ENCODE measurements at regions not wholly inside any gene's neighbourhood (a gene's known extent, or its start where the extent isn't known, plus 50 kb on each side); places are given as distances from the start of the nearest gene placed in this dataset.
"Not testable (repeated sequence)": the region's sequence is repeated elsewhere in the genome, so short reads cannot be mapped to it uniquely, and the experiment has no call there.

- DNase-seq (ENCODE audit: low read depth, low spot score), result no peak
- RAD21 ChIA-PET (ENCODE audit: low non-redundant PET in 1 of 2, low total read pairs in 2 of 2, uncharacterized antibody in 2 of 2, unreplicated experiment in 2 of 2), result no interaction called here
- Histone ChIP-seq H2AFZ (ENCODE audit: low read depth, low read length, poor library complexity, severe bottlenecking) (no peak overlapping the region), H3K27me3 (ENCODE audit: insufficient read depth, low read length) (no peaks in the 10 kb centered on the region), H3K4me1 (ENCODE audit: control insufficient read depth in 1 of 2, insufficient read depth in 2 of 2, low read length in 2 of 2) (no peaks in the 10 kb centered on the region), H3K27ac (ENCODE audit: low read depth, low read length) (no peak overlapping the region), H3K9ac (ENCODE audit: low read length) (no peak overlapping the region), H3K4me3 (replicated peaks in 1 of 2; ENCODE audit: low read depth in 1 of 2, low read length in 2 of 2) (no peak overlapping the region), H3K9me3 (ENCODE audit: control insufficient read depth in 1 of 2, insufficient read depth in 1 of 2, low read depth in 1 of 2, low read length in 2 of 2) (no peaks in the 10 kb centered on the region), H3K4me2 (ENCODE audit: low read length) (no peak overlapping the region), H3K9me2 (ENCODE audit: insufficient read depth) (no peaks in the 10 kb centered on the region; the same call in 1 of the 2 replicates), H3K79me2 (ENCODE audit: insufficient read depth, low read length) (no peaks in the 10 kb centered on the region), H4K20me1 (ENCODE audit: insufficient read depth) (no peaks in the 10 kb centered on the region), H3K36me3 (ENCODE audit: control insufficient read depth in 1 of 2, insufficient read depth in 2 of 2, low read length in 2 of 2) (no peaks in the 10 kb centered on the region)
- no peak for ATAC-seq
- intact Hi-C loops (cut with micrococcal nuclease), result no loop called here
- POLR2A ChIA-PET, result no interaction called here
- CTCF ChIA-PET, result no interaction called here
- TF ChIP-seq RAD21 (IDR thresholded peaks at IDR 0.05; ENCODE audit: low read depth), result peak; percentile 26; the same call in 1 of the 2 replicates
- no peak for TF ChIP-seq ELF1 (IDR thresholded peaks at IDR 0.05; ENCODE audit: borderline replicate concordance, low read depth)
- BruUV-seq (replicated peaks), result no TSS peak
Measured at GRCh38 chr6:81589465-81590313, 162.8 kb downstream of the TENT5A start.

GRCh38 chr6:81585686-81586085 is 166.8 kb downstream of the TENT5A start:
- H3K4me1 ChIP-seq (ENCODE audit: control insufficient read depth in 1 of 2, insufficient read depth in 2 of 2, low read length in 2 of 2); H3K27ac ChIP-seq (ENCODE audit: low read depth, low read length); POLR2A ChIA-PET; CTCF ChIA-PET; H3K9me2 ChIP-seq (ENCODE audit: insufficient read depth); H4K20me1 ChIP-seq (ENCODE audit: insufficient read depth); H2AFZ ChIP-seq (ENCODE audit: low read depth, low read length, poor library complexity, severe bottlenecking); H3K9ac ChIP-seq (ENCODE audit: low read length); BruUV-seq (replicated peaks); H3K4me2 ChIP-seq (ENCODE audit: low read length); RAD21 ChIA-PET (ENCODE audit: low non-redundant PET in 1 of 2, low total read pairs in 2 of 2, uncharacterized antibody in 2 of 2, unreplicated experiment in 2 of 2); H3K9me3 ChIP-seq (ENCODE audit: control insufficient read depth in 1 of 2, insufficient read depth in 1 of 2, low read depth in 1 of 2, low read length in 2 of 2); H3K79me2 ChIP-seq (ENCODE audit: insufficient read depth, low read length); intact Hi-C loops (cut with micrococcal nuclease); H3K27me3 ChIP-seq (ENCODE audit: insufficient read depth, low read length); H3K4me3 ChIP-seq (replicated peaks in 1 of 2; ENCODE audit: low read depth in 1 of 2, low read length in 2 of 2); DNase-seq (ENCODE audit: low read depth, low spot score); H3K36me3 ChIP-seq (ENCODE audit: control insufficient read depth in 1 of 2, insufficient read depth in 2 of 2, low read length in 2 of 2); ATAC-seq: not testable (repeated sequence)

GRCh38 chr6:81584156-81584555 is 168.3 kb downstream of the TENT5A start:
- H3K4me3 ChIP-seq (replicated peaks in 1 of 2; ENCODE audit: low read depth in 1 of 2, low read length in 2 of 2); H3K4me2 ChIP-seq (ENCODE audit: low read length); H3K9me2 ChIP-seq (ENCODE audit: insufficient read depth); ATAC-seq; DNase-seq (ENCODE audit: low read depth, low spot score); RAD21 ChIA-PET (ENCODE audit: low non-redundant PET in 1 of 2, low total read pairs in 2 of 2, uncharacterized antibody in 2 of 2, unreplicated experiment in 2 of 2); H2AFZ ChIP-seq (ENCODE audit: low read depth, low read length, poor library complexity, severe bottlenecking); H3K27ac ChIP-seq (ENCODE audit: low read depth, low read length); H3K9me3 ChIP-seq (ENCODE audit: control insufficient read depth in 1 of 2, insufficient read depth in 1 of 2, low read depth in 1 of 2, low read length in 2 of 2); BruUV-seq (replicated peaks); H3K4me1 ChIP-seq (ENCODE audit: control insufficient read depth in 1 of 2, insufficient read depth in 2 of 2, low read length in 2 of 2); CTCF ChIA-PET; H3K9ac ChIP-seq (ENCODE audit: low read length); H3K79me2 ChIP-seq (ENCODE audit: insufficient read depth, low read length); H3K36me3 ChIP-seq (ENCODE audit: control insufficient read depth in 1 of 2, insufficient read depth in 2 of 2, low read length in 2 of 2); intact Hi-C loops (cut with micrococcal nuclease); POLR2A ChIA-PET; H3K27me3 ChIP-seq (ENCODE audit: insufficient read depth, low read length); H4K20me1 ChIP-seq (ENCODE audit: insufficient read depth): not testable (repeated sequence)
